K562 (cell line): ENCODE measurements at regions not wholly inside any gene's neighbourhood (a gene's known extent, or its start where the extent isn't known, plus 50 kb on each side); places are given as distances from the start of the nearest gene placed in this dataset.
A peak's percentile ranks its signal among the peaks of the same experiment; 100 is the strongest.

Experiments used
- BMI1 ChIP-seq: fragments of 150-350 bp; IDR thresholded peaks from 2 replicates; pipeline ENCODE4 v1.6.1; 2014; ENCODE audit warnings: low read length
- DPF2 ChIP-seq: fragments of 450-650 bp; IDR thresholded peaks from 2 replicates; pipeline ENCODE4 v1.6.1; 2016
- E4F1 ChIP-seq: fragments of 250-450 bp; sonication (Bioruptor Pico); IDR thresholded peaks from 2 replicates; pipeline ENCODE4 v1.5.0; 2021; ENCODE audit warnings: mild to moderate bottlenecking, borderline replicate concordance
- GABPA ChIP-seq: fragments of 200-800 bp; sonication (Bioruptor generic); conservative IDR thresholded peaks from 2 replicates; pipeline ENCODE4 v1.6.1; 2016; ENCODE audit warnings: low read depth, missing genetic modification characterization, missing compliant biosample characterization
- HDAC3 ChIP-seq: fragments of 450-650 bp; IDR thresholded peaks from 2 replicates; pipeline ENCODE4 v1.6.1; 2018; ENCODE audit warnings: borderline replicate concordance, mild to moderate bottlenecking, moderate library complexity; ENCODE audit not compliant: partially characterized antibody
- HEY1 ChIP-seq: fragments of 250-450 bp; sonication (Bioruptor Pico); IDR thresholded peaks from 2 replicates; pipeline ENCODE4 v1.5.0; 2020; ENCODE audit warnings: mild to moderate bottlenecking, moderate library complexity, borderline replicate concordance
- MCM3 ChIP-seq: fragments of 450-650 bp; IDR thresholded peaks from 2 replicates; pipeline ENCODE4 v1.6.1; 2016
- MTA3 ChIP-seq: fragments of 450-650 bp; formaldehyde crosslinking; IDR thresholded peaks from 2 replicates; pipeline ENCODE4 v1.6.1; 2017; ENCODE audit warnings: mild to moderate bottlenecking, borderline replicate concordance
- NR0B1 ChIP-seq: fragments of 450-650 bp; IDR thresholded peaks from one replicate; pipeline ENCODE4 v1.6.1; 2018; ENCODE audit warnings: mild to moderate bottlenecking, moderate library complexity; ENCODE audit not compliant: partially characterized antibody
- SAFB ChIP-seq: fragments of 200-400 bp; formaldehyde crosslinking; IDR thresholded peaks from 2 replicates; pipeline ENCODE4 v1.6.1; 2017; ENCODE audit warnings: low read depth, low read length, borderline replicate concordance
- SOX6 ChIP-seq: fragments of 450-650 bp; IDR thresholded peaks from 2 replicates; pipeline ENCODE4 v1.6.1; 2014; ENCODE audit warnings: mild to moderate bottlenecking
- SPI1 ChIP-seq: IDR thresholded peaks from 2 replicates; pipeline ENCODE4 v1.6.1; 2011; ENCODE audit warnings: low read depth, low read length, control low read depth, borderline replicate concordance
- SRSF3 ChIP-seq: fragments of 200-400 bp; formaldehyde crosslinking; IDR thresholded peaks from 2 replicates; pipeline ENCODE4 v1.6.1; 2016; ENCODE audit warnings: mild to moderate bottlenecking, low read length, moderate library complexity; ENCODE audit not compliant: insufficient read depth
- TARDBP ChIP-seq: fragments of 450-650 bp; IDR thresholded peaks from 2 replicates; pipeline ENCODE4 v1.6.1; 2016
- TEAD4 ChIP-seq, 2 experiments: sonication (generic) in 1 of 2; formaldehyde crosslinking in 1 of 2; IDR thresholded peaks; 2 replicates each; pipeline versions ENCODE4 v1.6.1 to v1.8.0; 2012 to 2022; ENCODE audit warnings: borderline replicate concordance in 1 of 2, inconsistent platforms in 1 of 2, low read length in 1 of 2, mild to moderate bottlenecking in 1 of 2, missing genetic modification reagents in 1 of 2
- THAP12 ChIP-seq: fragments of 250-450 bp; sonication (Bioruptor Pico); IDR thresholded peaks from 2 replicates; pipeline ENCODE4 v1.9.0; 2021; ENCODE audit warnings: mild to moderate bottlenecking, inconsistent platforms
- XRCC3 ChIP-seq: fragments of 450-650 bp; IDR thresholded peaks from 2 replicates; pipeline ENCODE4 v1.6.1; 2017; ENCODE audit warnings: mild to moderate bottlenecking, moderate library complexity
- ZBED1 ChIP-seq: IDR thresholded peaks from 2 replicates; pipeline ENCODE4 v1.6.1; 2014
- ZNF280B ChIP-seq: fragments of 250-450 bp; sonication (Bioruptor Pico); IDR thresholded peaks from 2 replicates; pipeline ENCODE4 v1.5.1; 2021; ENCODE audit warnings: mild to moderate bottlenecking
- TF ChIP-seq, protein P1 (sequence below): fragments of 450-650 bp; conservative IDR thresholded peaks from 2 replicates; pipeline ENCODE4 v1.6.1; 2016; ENCODE audit warnings: missing genetic modification characterization, low read depth, mild to moderate bottlenecking, missing compliant biosample characterization, moderate library complexity

- TF ChIP-seq SAFB (no peak), SRSF3 (no peak), XRCC3 (no peak), ZNF280B (no peak), SOX6 (peak; percentile 79), SPI1 (no peak), THAP12 (CRISPR knock-in tag) (no peak), ZBED1 (no peak), GABPA (tag) (no peak), MCM3 (no peak), E4F1 (peak; percentile 40; the same call in 1 of the 2 replicates), HEY1 (no peak), TARDBP (no peak), TEAD4 (IDR thresholded peaks at IDR 0.05; ENCODE audit: low read length) (peak; percentile 17; the same call in 1 of the 2 replicates), TEAD4 (CRISPR knock-in tag; IDR thresholded peaks at IDR 0.05; ENCODE audit: borderline replicate concordance) (no peak), BMI1 (no peak), HDAC3 (no peak), MTA3 (no peak), NR0B1 (no peak), DPF2 (peak; percentile 73)
- TF ChIP-seq, protein P1, sequence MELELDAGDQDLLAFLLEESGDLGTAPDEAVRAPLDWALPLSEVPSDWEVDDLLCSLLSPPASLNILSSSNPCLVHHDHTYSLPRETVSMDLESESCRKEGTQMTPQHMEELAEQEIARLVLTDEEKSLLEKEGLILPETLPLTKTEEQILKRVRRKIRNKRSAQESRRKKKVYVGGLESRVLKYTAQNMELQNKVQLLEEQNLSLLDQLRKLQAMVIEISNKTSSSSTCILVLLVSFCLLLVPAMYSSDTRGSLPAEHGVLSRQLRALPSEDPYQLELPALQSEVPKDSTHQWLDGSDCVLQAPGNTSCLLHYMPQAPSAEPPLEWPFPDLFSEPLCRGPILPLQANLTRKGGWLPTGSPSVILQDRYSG (tag), result no peak
These were observed 135.7 kb upstream of the SLC45A1 start (continued) for GRCh38 chr1:8182034-8182761.
